Adrenal gland (tissue), 5 donors: ENCODE measurements at regions not wholly inside any gene's neighbourhood (a gene's known extent, or its start where the extent isn't known, plus 50 kb on each side); places are given as distances from the start of the nearest gene placed in this dataset.

ENCODE experiments used
- POLR2A ChIP-seq, 2 donors: fragments of 450-650 bp; IDR thresholded peaks; one replicate each; pipeline ENCODE4 v1.6.1; 2017; ENCODE audit warnings: antibody characterized with exemption in 2 of 2, mild to moderate bottlenecking in 2 of 2, moderate library complexity in 1 of 2
- TF ChIP-seq, protein P1 (sequence below), 6 experiments: fragments of 450-650 bp in 4 of 6; fragments of 200-600 bp in 2 of 6; sonication (generic) in 1 of 6; IDR thresholded peaks; 1 replicate in 5 of 6; 2 replicates in 1 of 6; pipeline versions ENCODE4 v1.5.1 to v1.8.0; 2016 to 2021; ENCODE audit warnings: antibody characterized with exemption in 6 of 6, mild to moderate bottlenecking in 2 of 6, moderate library complexity in 1 of 6
- donor health status: DM: no; HTN: no; CAD: no.

DNA sequence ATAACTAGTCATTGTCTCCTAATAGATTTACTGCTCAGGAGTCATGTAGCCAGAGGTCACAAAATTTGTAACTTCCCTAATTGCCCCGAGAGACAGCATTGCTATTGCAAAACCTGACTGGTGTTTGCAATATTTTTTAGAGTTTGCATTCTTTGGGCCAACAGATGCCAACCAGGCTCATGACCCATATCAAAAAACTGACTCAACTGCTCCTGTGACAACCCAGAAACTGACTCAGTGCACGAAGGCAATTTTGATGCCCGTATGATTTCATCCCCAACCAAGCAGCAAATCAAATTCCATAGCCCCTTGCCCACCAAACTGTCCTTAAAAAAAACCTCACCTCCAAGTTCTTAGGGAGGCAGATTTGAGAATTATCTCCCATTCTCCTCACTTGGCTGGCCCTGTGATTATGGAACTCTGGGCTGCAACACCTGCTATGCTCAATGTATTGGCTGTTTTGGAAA is 951.3 kb downstream of the TSN start:
- TF ChIP-seq, protein P1, sequence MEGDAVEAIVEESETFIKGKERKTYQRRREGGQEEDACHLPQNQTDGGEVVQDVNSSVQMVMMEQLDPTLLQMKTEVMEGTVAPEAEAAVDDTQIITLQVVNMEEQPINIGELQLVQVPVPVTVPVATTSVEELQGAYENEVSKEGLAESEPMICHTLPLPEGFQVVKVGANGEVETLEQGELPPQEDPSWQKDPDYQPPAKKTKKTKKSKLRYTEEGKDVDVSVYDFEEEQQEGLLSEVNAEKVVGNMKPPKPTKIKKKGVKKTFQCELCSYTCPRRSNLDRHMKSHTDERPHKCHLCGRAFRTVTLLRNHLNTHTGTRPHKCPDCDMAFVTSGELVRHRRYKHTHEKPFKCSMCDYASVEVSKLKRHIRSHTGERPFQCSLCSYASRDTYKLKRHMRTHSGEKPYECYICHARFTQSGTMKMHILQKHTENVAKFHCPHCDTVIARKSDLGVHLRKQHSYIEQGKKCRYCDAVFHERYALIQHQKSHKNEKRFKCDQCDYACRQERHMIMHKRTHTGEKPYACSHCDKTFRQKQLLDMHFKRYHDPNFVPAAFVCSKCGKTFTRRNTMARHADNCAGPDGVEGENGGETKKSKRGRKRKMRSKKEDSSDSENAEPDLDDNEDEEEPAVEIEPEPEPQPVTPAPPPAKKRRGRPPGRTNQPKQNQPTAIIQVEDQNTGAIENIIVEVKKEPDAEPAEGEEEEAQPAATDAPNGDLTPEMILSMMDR (IDR thresholded peaks at IDR 0.05) = no peak
- no peak for TF ChIP-seq POLR2A (IDR thresholded peaks at IDR 0.05)
